ENCODE measurements at regions not wholly inside any gene's neighbourhood (a gene's known extent, or its start where the extent isn't known, plus 50 kb on each side); places are given as distances from the start of the nearest gene placed in this dataset.

DNA sequence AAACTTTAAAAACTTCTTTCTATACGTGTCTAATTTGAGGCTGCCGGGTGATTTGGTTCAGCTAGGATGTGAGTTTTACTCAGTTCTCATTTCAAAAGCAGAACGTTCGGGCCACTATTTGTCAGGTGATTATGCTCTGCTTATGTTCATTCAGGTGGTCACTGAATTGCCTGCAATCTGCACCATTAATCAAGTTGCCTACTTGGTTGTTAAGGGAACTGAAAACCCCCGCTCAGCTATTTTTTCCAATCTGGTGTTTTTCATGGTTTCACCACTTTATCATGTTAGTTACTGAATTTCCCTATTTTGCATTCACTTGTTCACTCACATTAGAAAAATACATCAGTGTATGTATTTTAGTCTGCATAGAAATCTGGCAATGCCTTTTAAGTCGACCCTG is 523.0 kb downstream of the CSNK1G3 start:
- no peak for TF ChIP-seq POLR2A (IDR thresholded peaks at IDR 0.05; ENCODE audit: low read depth, low read length)
- TF ChIP-seq POLR2AphosphoS5 (IDR thresholded peaks at IDR 0.05; ENCODE audit: insufficient read depth, low read depth, low read length) = no peak
- TF ChIP-seq, protein P1, sequence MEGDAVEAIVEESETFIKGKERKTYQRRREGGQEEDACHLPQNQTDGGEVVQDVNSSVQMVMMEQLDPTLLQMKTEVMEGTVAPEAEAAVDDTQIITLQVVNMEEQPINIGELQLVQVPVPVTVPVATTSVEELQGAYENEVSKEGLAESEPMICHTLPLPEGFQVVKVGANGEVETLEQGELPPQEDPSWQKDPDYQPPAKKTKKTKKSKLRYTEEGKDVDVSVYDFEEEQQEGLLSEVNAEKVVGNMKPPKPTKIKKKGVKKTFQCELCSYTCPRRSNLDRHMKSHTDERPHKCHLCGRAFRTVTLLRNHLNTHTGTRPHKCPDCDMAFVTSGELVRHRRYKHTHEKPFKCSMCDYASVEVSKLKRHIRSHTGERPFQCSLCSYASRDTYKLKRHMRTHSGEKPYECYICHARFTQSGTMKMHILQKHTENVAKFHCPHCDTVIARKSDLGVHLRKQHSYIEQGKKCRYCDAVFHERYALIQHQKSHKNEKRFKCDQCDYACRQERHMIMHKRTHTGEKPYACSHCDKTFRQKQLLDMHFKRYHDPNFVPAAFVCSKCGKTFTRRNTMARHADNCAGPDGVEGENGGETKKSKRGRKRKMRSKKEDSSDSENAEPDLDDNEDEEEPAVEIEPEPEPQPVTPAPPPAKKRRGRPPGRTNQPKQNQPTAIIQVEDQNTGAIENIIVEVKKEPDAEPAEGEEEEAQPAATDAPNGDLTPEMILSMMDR (IDR thresholded peaks at IDR 0.05; ENCODE audit: extremely low read depth in 1 of 2, insufficient read depth in 1 of 2, low read depth in 1 of 2, low read length in 2 of 2) = no peak

All from endothelial cell of umbilical vein (primary cell).